Fibroblast of the aortic adventitia (primary cell): ENCODE measurements at regions not wholly inside any gene's neighbourhood (a gene's known extent, or its start where the extent isn't known, plus 50 kb on each side); places are given as distances from the start of the nearest gene placed in this dataset.

Experiments used
- DNase-seq: peaks from one replicate; pipeline ENCODE4 v3.0.0-alpha.2; 2010; ENCODE audit warnings: low read depth
- H3K4me3 ChIP-seq: 2 replicates; pipeline ENCODE4 v1.5.1; 2011; ENCODE audit warnings: low read depth, mild to moderate bottlenecking, control low read depth, low read length, moderate library complexity
- TF ChIP-seq, protein P1 (sequence below): IDR thresholded peaks from 2 replicates; pipeline ENCODE4 v1.5.1; 2011; ENCODE audit warnings: mild to moderate bottlenecking, low read length, control low read depth, inconsistent platforms; ENCODE audit not compliant: insufficient read depth

DNA sequence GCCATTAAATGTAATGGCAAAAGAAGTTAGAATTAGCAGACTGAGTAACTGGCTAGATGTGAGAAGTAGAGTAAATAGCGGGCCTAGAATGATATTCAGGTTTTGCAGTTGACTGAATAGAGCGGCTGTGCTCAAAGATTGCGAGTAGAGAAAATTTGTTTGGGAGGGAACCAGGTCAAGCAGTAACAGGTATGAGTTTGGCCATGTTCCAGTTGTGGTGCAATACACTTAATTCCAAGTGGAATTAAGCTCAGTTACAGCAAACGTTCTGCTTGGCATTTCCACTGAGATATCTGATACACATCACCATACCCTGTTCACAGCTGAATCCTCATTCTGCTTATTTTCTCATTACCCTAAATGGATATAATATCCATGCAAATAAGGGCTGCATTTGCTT is 1382.9 kb downstream of the MRPL39 start:
- no peak overlapping the region for H3K4me3 ChIP-seq
- no peak for DNase-seq
- TF ChIP-seq, protein P1, sequence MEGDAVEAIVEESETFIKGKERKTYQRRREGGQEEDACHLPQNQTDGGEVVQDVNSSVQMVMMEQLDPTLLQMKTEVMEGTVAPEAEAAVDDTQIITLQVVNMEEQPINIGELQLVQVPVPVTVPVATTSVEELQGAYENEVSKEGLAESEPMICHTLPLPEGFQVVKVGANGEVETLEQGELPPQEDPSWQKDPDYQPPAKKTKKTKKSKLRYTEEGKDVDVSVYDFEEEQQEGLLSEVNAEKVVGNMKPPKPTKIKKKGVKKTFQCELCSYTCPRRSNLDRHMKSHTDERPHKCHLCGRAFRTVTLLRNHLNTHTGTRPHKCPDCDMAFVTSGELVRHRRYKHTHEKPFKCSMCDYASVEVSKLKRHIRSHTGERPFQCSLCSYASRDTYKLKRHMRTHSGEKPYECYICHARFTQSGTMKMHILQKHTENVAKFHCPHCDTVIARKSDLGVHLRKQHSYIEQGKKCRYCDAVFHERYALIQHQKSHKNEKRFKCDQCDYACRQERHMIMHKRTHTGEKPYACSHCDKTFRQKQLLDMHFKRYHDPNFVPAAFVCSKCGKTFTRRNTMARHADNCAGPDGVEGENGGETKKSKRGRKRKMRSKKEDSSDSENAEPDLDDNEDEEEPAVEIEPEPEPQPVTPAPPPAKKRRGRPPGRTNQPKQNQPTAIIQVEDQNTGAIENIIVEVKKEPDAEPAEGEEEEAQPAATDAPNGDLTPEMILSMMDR, result no peak

DNA sequence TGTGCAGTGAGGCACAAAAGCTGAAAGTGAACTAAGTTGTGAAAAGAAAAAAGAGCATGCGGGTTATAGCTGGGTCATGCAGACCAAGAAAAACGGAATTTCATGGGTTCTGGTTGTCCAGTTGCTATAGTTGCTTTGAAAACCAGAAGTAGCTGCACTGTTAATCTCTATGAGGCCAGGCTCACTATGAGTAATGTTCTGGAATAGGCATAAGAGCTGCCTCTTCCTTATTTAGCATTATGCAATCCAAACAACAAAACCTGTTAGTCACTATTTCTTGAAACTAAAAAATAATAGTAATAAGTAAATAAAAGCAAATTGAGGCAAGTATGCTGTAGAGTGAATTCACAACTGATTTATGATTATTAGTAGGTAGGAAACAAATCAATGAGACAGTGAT is 1383.7 kb downstream of the MRPL39 start:
- no peak for DNase-seq
- TF ChIP-seq, protein P1, result no peak
- H3K4me3 ChIP-seq, result no peak overlapping the region

DNA sequence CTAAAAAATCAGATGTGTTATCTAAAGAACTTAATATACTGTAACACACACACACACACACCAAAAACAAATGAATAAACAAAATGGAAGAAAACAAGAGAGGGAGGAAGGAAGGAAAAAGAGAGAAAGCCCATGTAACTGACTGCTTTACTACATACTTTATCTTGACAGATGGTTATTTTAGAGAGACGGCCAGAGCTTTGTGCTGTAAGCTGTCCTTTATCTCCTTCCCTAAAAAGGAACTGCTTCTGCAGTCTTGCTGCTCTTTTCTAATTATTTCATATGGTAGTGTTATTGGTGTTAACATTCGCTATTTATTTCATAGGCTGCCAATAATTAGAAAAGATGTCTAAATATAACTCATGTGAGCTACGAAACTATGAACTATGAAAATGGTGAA is 1384.6 kb downstream of the MRPL39 start:
- DNase-seq, result no peak
- no peak overlapping the region for H3K4me3 ChIP-seq
- TF ChIP-seq, protein P1, result no peak

DNA sequence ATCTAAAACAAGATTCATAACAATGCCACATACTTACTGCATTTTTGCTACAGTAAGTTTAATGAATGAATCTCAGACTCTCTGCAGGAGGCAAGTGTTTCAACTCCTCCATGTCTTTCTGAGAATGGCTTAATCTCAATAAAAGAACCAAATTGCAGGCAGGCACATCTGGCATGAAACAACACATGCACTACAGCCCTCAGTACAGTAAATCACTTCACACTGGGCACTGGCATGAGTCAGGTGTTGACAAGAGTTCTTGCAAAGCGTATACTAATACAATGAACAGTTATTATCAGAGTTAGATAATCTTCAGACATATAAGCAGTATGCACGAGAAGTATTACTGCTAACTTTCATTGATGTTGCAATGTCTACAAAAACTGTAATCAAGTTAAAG is 1386.8 kb downstream of the MRPL39 start:
- TF ChIP-seq, protein P1, result no peak
- H3K4me3 ChIP-seq, result no peak overlapping the region
- DNase-seq, result no peak

DNA sequence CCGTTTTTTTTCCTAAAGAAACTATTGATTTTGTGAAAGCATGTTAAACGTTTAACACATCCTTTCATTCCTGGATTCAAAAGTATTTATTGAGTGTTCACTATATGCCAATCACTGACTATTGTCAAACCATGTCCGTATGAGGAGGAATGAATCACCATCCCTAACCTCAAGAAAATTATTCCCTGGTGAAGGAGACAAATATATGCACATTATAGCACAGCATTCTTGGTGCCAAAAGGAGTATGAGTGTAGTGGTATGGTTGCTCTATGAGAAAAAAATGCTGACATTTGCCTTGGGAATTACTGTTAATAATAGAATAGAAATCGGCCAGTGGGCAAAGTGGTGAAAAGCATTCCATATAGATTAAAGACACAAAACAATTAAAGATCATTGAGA is 1390.1 kb downstream of the MRPL39 start:
- TF ChIP-seq, protein P1, result no peak

DNA sequence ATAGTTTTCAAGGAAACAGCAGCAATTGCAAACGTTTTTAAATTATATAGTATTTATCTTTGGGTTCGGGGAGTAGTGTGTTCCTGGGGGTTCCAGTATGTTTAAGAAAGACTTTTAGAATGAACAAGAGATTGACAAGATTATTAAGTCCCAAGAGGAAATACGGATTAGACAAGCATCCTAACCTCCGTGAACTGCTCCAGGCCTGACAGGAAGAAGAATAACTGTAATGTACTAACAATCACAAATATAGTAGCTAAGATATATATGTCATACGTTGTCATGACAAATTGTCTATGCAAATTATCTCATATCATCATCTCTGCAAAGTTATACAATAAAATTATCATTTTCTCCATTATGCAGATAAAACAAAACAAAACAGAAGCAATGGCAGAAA is 1397.2 kb downstream of the MRPL39 start:
- TF ChIP-seq, protein P1, result no peak
- no peak for DNase-seq

More for the DNA sequence above, 1390.1 kb downstream of the MRPL39 start:
- no peak for DNase-seq
- no peak overlapping the region for H3K4me3 ChIP-seq

DNA sequence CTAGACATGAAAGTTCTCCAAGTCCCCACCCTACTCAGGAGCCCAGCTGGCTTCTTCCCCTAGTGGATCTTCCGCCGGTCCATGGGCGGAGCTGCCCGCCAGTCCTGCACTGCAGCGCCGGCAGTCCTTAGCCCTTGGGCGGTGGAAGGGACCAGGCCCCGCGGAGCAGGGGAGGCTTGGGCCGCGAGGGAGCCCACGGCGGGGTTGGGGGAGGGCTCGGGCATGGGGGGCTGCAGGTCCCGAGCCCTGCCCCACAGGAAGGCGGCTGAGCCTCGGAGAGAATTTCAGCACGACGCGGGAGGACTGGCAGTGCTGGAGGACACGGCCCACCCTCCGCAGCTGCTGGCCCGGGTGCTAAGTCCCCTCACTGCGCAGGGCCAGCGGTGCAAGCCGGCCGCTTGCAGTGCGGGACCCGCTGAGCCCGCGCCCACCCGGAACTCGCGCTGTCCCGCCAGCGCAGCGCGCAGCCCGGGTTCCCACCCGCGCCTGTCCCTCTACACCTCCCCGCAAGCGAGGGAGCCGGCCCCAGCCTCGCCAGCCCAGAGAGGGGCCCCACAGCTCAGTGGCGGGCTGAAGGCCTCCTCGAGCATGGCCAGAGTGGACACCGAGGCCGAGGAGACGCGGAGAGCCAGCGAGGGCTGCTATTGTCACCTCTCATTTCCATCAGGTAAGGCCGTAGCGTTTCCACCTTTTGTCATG is 1398.6 kb downstream of the MRPL39 start:
- no peak overlapping the region for H3K4me3 ChIP-seq
- TF ChIP-seq, protein P1, result no peak
- no peak for DNase-seq

More for the DNA sequence above, 1397.2 kb downstream of the MRPL39 start:
- H3K4me3 ChIP-seq, result no peak overlapping the region
